Loucy (cell line): ENCODE measurements at regions not wholly inside any gene's neighbourhood (a gene's known extent, or its start where the extent isn't known, plus 50 kb on each side); places are given as distances from the start of the nearest gene placed in this dataset.

Source experiments
- H2AFZ ChIP-seq: fragments of 200-600 bp; sonication (generic); 2 replicates; pipeline ENCODE4 v1.6.0; 2016; ENCODE audit warnings: antibody characterized with exemption, mild to moderate bottlenecking, low read length, moderate library complexity
- H3F3A ChIP-seq: fragments of 200-600 bp; 2 replicates; pipeline ENCODE4 v1.6.0; 2016; ENCODE audit warnings: antibody characterized with exemption, low read depth, mild to moderate bottlenecking
- H3K27me3 ChIP-seq: fragments of 200-600 bp; sonication (generic); 2 replicates; pipeline ENCODE4 v1.6.1; 2014; ENCODE audit warnings: low read length, mild to moderate bottlenecking; ENCODE audit not compliant: insufficient read depth, poor library complexity, severe bottlenecking
- H3K36me3 ChIP-seq: fragments of 200-600 bp; sonication (generic); 2 replicates; pipeline ENCODE4 v1.6.1; 2016; ENCODE audit warnings: low read length; ENCODE audit not compliant: insufficient read depth
- H3K4me1 ChIP-seq: fragments of 200-600 bp; sonication (generic); 2 replicates; pipeline ENCODE4 v1.5.1; 2014; ENCODE audit warnings: low read length, mild to moderate bottlenecking; ENCODE audit not compliant: insufficient read depth, poor library complexity, severe bottlenecking
- H3K4me2 ChIP-seq: fragments of 200-600 bp; sonication (generic); 2 replicates; pipeline ENCODE4 v1.6.0; 2014; ENCODE audit warnings: antibody characterized with exemption, low read length, low read depth, mild to moderate bottlenecking; ENCODE audit not compliant: poor library complexity, severe bottlenecking
- H3K4me3 ChIP-seq: fragments of 200-600 bp; sonication (generic); 2 replicates; pipeline ENCODE4 v1.5.1; 2014; ENCODE audit warnings: low read length, mild to moderate bottlenecking, mixed read lengths; ENCODE audit not compliant: poor library complexity, severe bottlenecking
- H3K79me2 ChIP-seq: fragments of 200-600 bp; sonication (generic); 2 replicates; pipeline ENCODE4 v1.6.1; 2014; ENCODE audit warnings: low read length; ENCODE audit not compliant: insufficient read depth
- H3K9ac ChIP-seq: fragments of 200-600 bp; sonication (generic); 2 replicates; pipeline ENCODE4 v1.6.0; 2014; ENCODE audit warnings: mild to moderate bottlenecking, low read depth, low read length, moderate library complexity; ENCODE audit not compliant: poor library complexity, severe bottlenecking
- H3K9me2 ChIP-seq: fragments of 200-600 bp; sonication (generic); replicated peaks from 2 replicates; pipeline ENCODE4 v1.6.1; 2016; ENCODE audit warnings: low read depth, low read length, mixed read lengths
- H3K9me3 ChIP-seq: fragments of 200-600 bp; sonication (generic); 2 replicates; pipeline ENCODE4 v1.6.1; 2014; ENCODE audit warnings: mild to moderate bottlenecking, antibody characterized with exemption, low read length, low read depth; ENCODE audit not compliant: insufficient read depth
- H4K20me1 ChIP-seq: fragments of 200-600 bp; sonication (generic); 2 replicates; pipeline ENCODE4 v1.6.0; 2014; ENCODE audit warnings: antibody characterized with exemption, low read length, mild to moderate bottlenecking; ENCODE audit not compliant: insufficient read depth, poor library complexity, severe bottlenecking
- CTCF ChIP-seq: fragments of 200-600 bp; sonication (generic); conservative IDR thresholded peaks from 2 replicates; pipeline ENCODE4 v1.5.1; 2014; ENCODE audit warnings: mild to moderate bottlenecking, antibody characterized with exemption, low read length
- EZH2phosphoT487 ChIP-seq: fragments of 200-600 bp; IDR thresholded peaks from 2 replicates; pipeline ENCODE4 v1.6.1; 2018; ENCODE audit warnings: antibody characterized with exemption, mild to moderate bottlenecking, moderate library complexity, borderline replicate concordance

- Histone ChIP-seq H3K4me2 (no peak overlapping the region), H3K9ac (no peak overlapping the region), H2AFZ (no peak overlapping the region), H3K4me3 (no peak overlapping the region), H3K79me2 (no peaks in the 10 kb centered on the region), H3K4me1 (peaks cover 13% of the 10 kb centered on the region), H3K27me3 (no peaks in the 10 kb centered on the region), H3K9me3 (no peaks in the 10 kb centered on the region), H3K9me2 (no peaks in the 10 kb centered on the region), H3K36me3 (no peaks in the 10 kb centered on the region), H3F3A (no peaks in the 10 kb centered on the region), H4K20me1 (no peaks in the 10 kb centered on the region)
- TF ChIP-seq CTCF, result no peak
- no peak for TF ChIP-seq EZH2phosphoT487
Observed at GRCh38 chr6:15073344-15073789, 172.5 kb upstream of the JARID2 start.

- Histone ChIP-seq H2AFZ (no peak overlapping the region), H3K4me2 (no peak overlapping the region)
- TF ChIP-seq EZH2phosphoT487, result no peak
- TF ChIP-seq CTCF, result no peak
Observed at GRCh38 chr6:15073883-15074465, 171.9 kb upstream of the JARID2 start.

GRCh38 chr6:15074806-15075205 is 171.1 kb upstream of the JARID2 start:
- Histone ChIP-seq H3K4me2 (no peak overlapping the region), H3K4me1 (peaks cover 15% of the 10 kb centered on the region), H3K9ac (no peak overlapping the region), H3F3A (no peaks in the 10 kb centered on the region), H3K9me3 (no peaks in the 10 kb centered on the region), H3K9me2 (no peaks in the 10 kb centered on the region), H4K20me1 (no peaks in the 10 kb centered on the region), H2AFZ (no peak overlapping the region), H3K4me3 (no peak overlapping the region), H3K27me3 (no peaks in the 10 kb centered on the region), H3K79me2 (no peaks in the 10 kb centered on the region), H3K36me3 (no peaks in the 10 kb centered on the region)
- no peak for TF ChIP-seq EZH2phosphoT487
- no peak for TF ChIP-seq CTCF

More at GRCh38 chr6:15073883-15074465, 171.9 kb upstream of the JARID2 start:
- Histone ChIP-seq H3K4me1 (peaks cover 15% of the 10 kb centered on the region), H3K4me3 (no peak overlapping the region), H3K27me3 (no peaks in the 10 kb centered on the region), H3K9me3 (no peaks in the 10 kb centered on the region), H4K20me1 (no peaks in the 10 kb centered on the region), H3K9ac (no peak overlapping the region), H3F3A (no peaks in the 10 kb centered on the region), H3K9me2 (no peaks in the 10 kb centered on the region), H3K79me2 (no peaks in the 10 kb centered on the region), H3K36me3 (no peaks in the 10 kb centered on the region)
